GM18502 (cell line): ENCODE measurements at regions not wholly inside any gene's neighbourhood (a gene's known extent, or its start where the extent isn't known, plus 50 kb on each side); places are given as distances from the start of the nearest gene placed in this dataset.

Experiments used
- ATAC-seq: cut with Tn5 transposase; IDR thresholded peaks from one replicate; pipeline ENCODE4 v1.9.1; 2021; ENCODE audit warnings: mild to moderate bottlenecking; ENCODE audit not compliant: unreplicated experiment, poor library complexity

GRCh38 chr10:44435196-44435595 is 50.3 kb upstream of the CXCL12 start:
- ATAC-seq: no peak

- no peak for ATAC-seq
These were observed 51.3 kb upstream of the CXCL12 start for GRCh38 chr10:44436240-44436639.

- ATAC-seq: no peak
These were observed 53.1 kb upstream of the CXCL12 start for GRCh38 chr10:44437840-44438511.

GRCh38 chr10:44439239-44439957 is 54.5 kb upstream of the CXCL12 start:
- ATAC-seq: no peak

- no peak for ATAC-seq
These were observed 55.0 kb upstream of the CXCL12 start for GRCh38 chr10:44439958-44440244.

- no peak for ATAC-seq
These were observed 72.4 kb upstream of the CXCL12 start for GRCh38 chr10:44457259-44457658.

- no peak for ATAC-seq
These were observed 73.9 kb upstream of the CXCL12 start for GRCh38 chr10:44458671-44459413.

GRCh38 chr10:44459671-44460070 is 74.8 kb upstream of the CXCL12 start:
- ATAC-seq: no peak

GRCh38 chr10:44460416-44460815 is 75.5 kb upstream of the CXCL12 start:
- ATAC-seq: no peak

- ATAC-seq: no peak
These were observed 77.5 kb upstream of the CXCL12 start for GRCh38 chr10:44462338-44462914.

- no peak for ATAC-seq
These were observed 78.7 kb upstream of the CXCL12 start for GRCh38 chr10:44463511-44464121.

- no peak for ATAC-seq
These were observed 79.6 kb upstream of the CXCL12 start for GRCh38 chr10:44464503-44464902.

GRCh38 chr10:44465401-44466115 is 80.7 kb upstream of the CXCL12 start:
- no peak for ATAC-seq

GRCh38 chr10:44466236-44466635 is 81.3 kb upstream of the CXCL12 start:
- no peak for ATAC-seq

GRCh38 chr10:44467090-44467489 is 82.2 kb upstream of the CXCL12 start:
- no peak for ATAC-seq

- no peak for ATAC-seq
These were observed 83.0 kb upstream of the CXCL12 start for GRCh38 chr10:44467900-44468299.

GRCh38 chr10:44468525-44468924 is 83.6 kb upstream of the CXCL12 start:
- no peak for ATAC-seq

GRCh38 chr10:44468965-44469364 is 84.1 kb upstream of the CXCL12 start:
- ATAC-seq: no peak

GRCh38 chr10:44470784-44471183 is 85.9 kb upstream of the CXCL12 start:
- ATAC-seq: no peak

GRCh38 chr10:44471410-44471809 is 86.5 kb upstream of the CXCL12 start:
- no peak for ATAC-seq
